ENCODE measurements at regions not wholly inside any gene's neighbourhood (a gene's known extent, or its start where the extent isn't known, plus 50 kb on each side); places are given as distances from the start of the nearest gene placed in this dataset.
"Not testable (repeated sequence)": the region's sequence is repeated elsewhere in the genome, so short reads cannot be mapped to it uniquely, and the experiment has no call there.

GRCh38 chr20:50360921-50361320 is 149.3 kb upstream of the PTPN1 start:
- ATAC-seq (no peak), DNase-seq (no peak)
- TF ChIP-seq POLR2A (IDR thresholded peaks at IDR 0.05) (no peak), CTCF (IDR thresholded peaks at IDR 0.05) (no peak)
- H3K9me3 ChIP-seq: no peaks in the 10 kb centered on the region
- no peaks in the 10 kb centered on the region for H3K4me1 ChIP-seq
- no peak overlapping the region for H3K4me3 ChIP-seq
- no peaks in the 10 kb centered on the region for H3K36me3 ChIP-seq
- intact Hi-C loops (cut with DNase I): loop anchor here in 1 of 2 donors (10.0 kb wide), 1 partner anchor 46 kb away; no protein-coding TSS in a partner anchor
- H3K27ac ChIP-seq: no peak overlapping the region
- WGBS (ENCODE audit: insufficient coverage, low coverage, low lambda C conversion rate, missing lambda C conversion rate): 69% methylated on average over 4 of the region's 8 CpGs
- no peaks in the 10 kb centered on the region for H3K27me3 ChIP-seq

- H3K36me3 ChIP-seq, ATAC-seq, H3K27ac ChIP-seq, H3K4me3 ChIP-seq, H3K4me1 ChIP-seq, H3K27me3 ChIP-seq, DNase-seq, H3K9me3 ChIP-seq: not testable (repeated sequence)
- 79% methylated on average over 2 of the region's 6 CpGs for WGBS (ENCODE audit: insufficient coverage, low coverage, low lambda C conversion rate, missing lambda C conversion rate)
- intact Hi-C loops (cut with DNase I): loop anchor here in 1 of 2 donors (10.0 kb wide), 1 partner anchor 47 kb away; no protein-coding TSS in a partner anchor
Measured at GRCh38 chr20:50362177-50362576, 148.0 kb upstream of the PTPN1 start.

GRCh38 chr20:50363027-50363426 is 147.2 kb upstream of the PTPN1 start:
- 53% methylated on average over 5 of the region's 5 CpGs for WGBS (ENCODE audit: insufficient coverage, low coverage, low lambda C conversion rate, missing lambda C conversion rate)
- intact Hi-C loops (cut with DNase I): loop anchor here in 1 of 2 donors (10.0 kb wide), 1 partner anchor 48 kb away; no protein-coding TSS in a partner anchor

GRCh38 chr20:50363479-50363878 is 146.7 kb upstream of the PTPN1 start:
- no peak overlapping the region for H3K27ac ChIP-seq
- H3K27me3 ChIP-seq: no peaks in the 10 kb centered on the region
- DNase-seq (no peak), ATAC-seq (no peak)
- no peaks in the 10 kb centered on the region for H3K9me3 ChIP-seq
- peaks cover 0 to 7% (median 3%) of the 10 kb centered on the region in 4 donors for H3K4me1 ChIP-seq
- no peaks in the 10 kb centered on the region for H3K36me3 ChIP-seq
- no peak overlapping the region for H3K4me3 ChIP-seq
- WGBS (ENCODE audit: insufficient coverage, low coverage, low lambda C conversion rate, missing lambda C conversion rate): 84% methylated on average over 3 of the region's 5 CpGs
- intact Hi-C loops (cut with DNase I): loop anchor here in 1 of 2 donors (10.0 kb wide), 1 partner anchor 49 kb away; no protein-coding TSS in a partner anchor
- TF ChIP-seq CTCF (IDR thresholded peaks at IDR 0.05) (no peak), POLR2A (IDR thresholded peaks at IDR 0.05) (no peak)

More at GRCh38 chr20:50363027-50363426, 147.2 kb upstream of the PTPN1 start:
- Histone ChIP-seq H3K4me1 (peaks cover 0 to 5% (median 2%) of the 10 kb centered on the region in 4 donors), H3K27me3 (no peaks in the 10 kb centered on the region), H3K4me3 (no peak overlapping the region), H3K36me3 (no peaks in the 10 kb centered on the region), H3K27ac (no peak overlapping the region), H3K9me3 (no peaks in the 10 kb centered on the region)
- no peak for ATAC-seq
- DNase-seq: no peak
- no peak for TF ChIP-seq CTCF (IDR thresholded peaks at IDR 0.05)
- TF ChIP-seq POLR2A (IDR thresholded peaks at IDR 0.05): no peak

- no peaks in the 10 kb centered on the region for H3K36me3 ChIP-seq
- no peaks in the 10 kb centered on the region for H3K9me3 ChIP-seq
- TF ChIP-seq POLR2A (IDR thresholded peaks at IDR 0.05) (no peak), CTCF (IDR thresholded peaks at IDR 0.05) (no peak)
- whole genome bisulfite sequencing (ENCODE audit: insufficient coverage, low coverage, low lambda C conversion rate, missing lambda C conversion rate): 35% methylated on average over 6 of the region's 6 CpGs
- ATAC-seq: no peak
- no peak overlapping the region for H3K4me3 ChIP-seq
- intact Hi-C loops (cut with DNase I): loop anchor here in 1 of 2 donors (10.0 kb wide), 1 partner anchor 50 kb away; no protein-coding TSS in a partner anchor
- no peak for DNase-seq
- peaks cover 0 to 18% (median 6%) of the 10 kb centered on the region in 4 donors for H3K4me1 ChIP-seq
- no peaks in the 10 kb centered on the region for H3K27me3 ChIP-seq
- H3K27ac ChIP-seq: no peak overlapping the region
Measured at GRCh38 chr20:50364542-50364941, 145.6 kb upstream of the PTPN1 start.

Measured in right lobe of liver (tissue), 6 donors.